Uterus (tissue), 2 donors: ENCODE measurements at regions not wholly inside any gene's neighbourhood (a gene's known extent, or its start where the extent isn't known, plus 50 kb on each side); places are given as distances from the start of the nearest gene placed in this dataset.

Source experiments
- POLR2A ChIP-seq, 2 donors: fragments of 450-650 bp; IDR thresholded peaks; one replicate each; pipeline ENCODE4 v1.6.1; 2016; ENCODE audit warnings: antibody characterized with exemption in 2 of 2, mild to moderate bottlenecking in 1 of 2, moderate library complexity in 1 of 2
- TF ChIP-seq, protein P1 (sequence below), 4 experiments: fragments of 200-600 bp in 2 of 4; fragments of 450-650 bp in 2 of 4; sonication (generic) in 2 of 4; IDR thresholded peaks; one replicate each; pipeline ENCODE4 v1.5.1; 2016 to 2019; ENCODE audit warnings: antibody characterized with exemption in 4 of 4, mild to moderate bottlenecking in 2 of 4, moderate library complexity in 1 of 4

DNA sequence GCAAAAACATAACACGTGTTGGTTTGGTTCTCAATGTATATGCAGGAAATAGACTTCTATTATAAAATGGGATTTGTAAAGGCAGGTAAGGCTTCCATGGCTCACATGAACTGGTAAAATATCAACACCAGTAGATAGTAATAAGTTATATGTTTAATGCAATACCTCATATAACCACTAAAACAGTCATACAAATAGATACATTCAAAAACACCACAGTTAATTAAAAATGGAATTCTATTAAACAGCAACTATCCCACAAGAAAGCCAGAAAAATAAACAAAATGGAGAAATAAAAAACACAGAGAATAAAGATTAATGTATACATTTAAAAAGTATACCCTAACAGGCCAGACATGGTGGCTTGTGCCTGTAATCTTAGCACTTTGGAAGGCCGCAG is 243.8 kb upstream of the LRATD1 start:
- TF ChIP-seq, protein P1, sequence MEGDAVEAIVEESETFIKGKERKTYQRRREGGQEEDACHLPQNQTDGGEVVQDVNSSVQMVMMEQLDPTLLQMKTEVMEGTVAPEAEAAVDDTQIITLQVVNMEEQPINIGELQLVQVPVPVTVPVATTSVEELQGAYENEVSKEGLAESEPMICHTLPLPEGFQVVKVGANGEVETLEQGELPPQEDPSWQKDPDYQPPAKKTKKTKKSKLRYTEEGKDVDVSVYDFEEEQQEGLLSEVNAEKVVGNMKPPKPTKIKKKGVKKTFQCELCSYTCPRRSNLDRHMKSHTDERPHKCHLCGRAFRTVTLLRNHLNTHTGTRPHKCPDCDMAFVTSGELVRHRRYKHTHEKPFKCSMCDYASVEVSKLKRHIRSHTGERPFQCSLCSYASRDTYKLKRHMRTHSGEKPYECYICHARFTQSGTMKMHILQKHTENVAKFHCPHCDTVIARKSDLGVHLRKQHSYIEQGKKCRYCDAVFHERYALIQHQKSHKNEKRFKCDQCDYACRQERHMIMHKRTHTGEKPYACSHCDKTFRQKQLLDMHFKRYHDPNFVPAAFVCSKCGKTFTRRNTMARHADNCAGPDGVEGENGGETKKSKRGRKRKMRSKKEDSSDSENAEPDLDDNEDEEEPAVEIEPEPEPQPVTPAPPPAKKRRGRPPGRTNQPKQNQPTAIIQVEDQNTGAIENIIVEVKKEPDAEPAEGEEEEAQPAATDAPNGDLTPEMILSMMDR (IDR thresholded peaks at IDR 0.05) = no peak
- TF ChIP-seq POLR2A (IDR thresholded peaks at IDR 0.05) = no peak
